SK-N-SH treated with all-trans-retinoic acid at 6 μM for 48 hours (cell line): ENCODE measurements at regions not wholly inside any gene's neighbourhood (a gene's known extent, or its start where the extent isn't known, plus 50 kb on each side); places are given as distances from the start of the nearest gene placed in this dataset.

Experiments
- ATAC-seq: fragments of 200-7000 bp; cut with Tn5 transposase; 3 replicates; pipeline ENCODE4 v1.9.1; 2020; ENCODE audit warnings: mild to moderate bottlenecking, moderate library complexity
- ARNTL ChIP-seq: fragments of 450-650 bp; formaldehyde crosslinking; IDR thresholded peaks from 2 replicates; pipeline ENCODE4 v1.5.0; 2020; ENCODE audit warnings: low read depth, mild to moderate bottlenecking, moderate library complexity, borderline replicate concordance
- BACH2 ChIP-seq: fragments of 250-450 bp; sonication (Bioruptor Pico); IDR thresholded peaks from 2 replicates; pipeline ENCODE4 v1.9.0; 2021; ENCODE audit warnings: mild to moderate bottlenecking, borderline replicate concordance
- CREB5 ChIP-seq: fragments of 250-450 bp; sonication (Bioruptor Pico); IDR thresholded peaks from 2 replicates; pipeline ENCODE4 v1.5.1; 2020; ENCODE audit warnings: low read depth, mild to moderate bottlenecking, moderate library complexity
- CSDC2 ChIP-seq: fragments of 250-450 bp; sonication (Bioruptor Pico); IDR thresholded peaks from 2 replicates; pipeline ENCODE4 v1.5.0; 2020; ENCODE audit warnings: mild to moderate bottlenecking, moderate library complexity
- ESRRG ChIP-seq: fragments of 250-450 bp; sonication (Bioruptor Pico); IDR thresholded peaks from 2 replicates; pipeline ENCODE4 v1.6.1; 2021; ENCODE audit warnings: mild to moderate bottlenecking
- GLIS3 ChIP-seq: fragments of 250-450 bp; sonication (Bioruptor Pico); IDR thresholded peaks from 2 replicates; pipeline ENCODE4 v1.5.0; 2020; ENCODE audit warnings: mild to moderate bottlenecking, moderate library complexity
- OSR1 ChIP-seq: fragments of 250-450 bp; sonication (Bioruptor Pico); IDR thresholded peaks from 2 replicates; pipeline ENCODE4 v1.8.0; 2022; ENCODE audit warnings: moderate library complexity, mild to moderate bottlenecking, inconsistent platforms
- PATZ1 ChIP-seq: fragments of 250-450 bp; sonication (Bioruptor Pico); IDR thresholded peaks from 2 replicates; pipeline ENCODE4 v1.8.0; 2020; ENCODE audit warnings: mild to moderate bottlenecking, moderate library complexity, borderline replicate concordance
- POU6F1 ChIP-seq: fragments of 250-450 bp; sonication (Bioruptor Pico); IDR thresholded peaks from 2 replicates; pipeline ENCODE4 v1.8.0; 2021; ENCODE audit warnings: low read depth, mild to moderate bottlenecking, moderate library complexity, borderline replicate concordance
- PPARA ChIP-seq: fragments of 250-450 bp; sonication (Bioruptor Pico); IDR thresholded peaks from 2 replicates; pipeline ENCODE4 v1.5.0; 2020; ENCODE audit warnings: mild to moderate bottlenecking, borderline replicate concordance
- RARB ChIP-seq: fragments of 250-450 bp; sonication (Bioruptor Pico); IDR thresholded peaks from 2 replicates; pipeline ENCODE4 v1.8.0; 2021; ENCODE audit warnings: mild to moderate bottlenecking, moderate library complexity
- SNAI2 ChIP-seq: fragments of 250-450 bp; sonication (Bioruptor Pico); IDR thresholded peaks from 2 replicates; pipeline ENCODE4 v1.5.0; 2020; ENCODE audit warnings: mild to moderate bottlenecking, moderate library complexity
- TCF4 ChIP-seq: fragments of 250-450 bp; sonication (Bioruptor Pico); IDR thresholded peaks from 2 replicates; pipeline ENCODE4 v1.8.0; 2021; ENCODE audit warnings: mild to moderate bottlenecking, moderate library complexity, borderline replicate concordance
- TOX ChIP-seq: fragments of 250-450 bp; sonication (Bioruptor Pico); IDR thresholded peaks from 2 replicates; pipeline ENCODE4 v1.8.0; 2021; ENCODE audit warnings: mild to moderate bottlenecking, moderate library complexity, borderline replicate concordance
- ZC3H10 ChIP-seq: fragments of 250-450 bp; sonication (Bioruptor Pico); IDR thresholded peaks from 2 replicates; pipeline ENCODE4 v1.5.1; 2021; ENCODE audit warnings: mild to moderate bottlenecking, moderate library complexity
- ZFP3 ChIP-seq: fragments of 250-450 bp; sonication (Bioruptor Pico); IDR thresholded peaks from 2 replicates; pipeline ENCODE4 v1.5.0; 2020; ENCODE audit warnings: mild to moderate bottlenecking, moderate library complexity
- ZNF565 ChIP-seq: fragments of 450-650 bp; formaldehyde crosslinking; conservative IDR thresholded peaks from 2 replicates; pipeline ENCODE4 v1.5.0; 2020; ENCODE audit warnings: low read depth, mild to moderate bottlenecking, moderate library complexity
- ZNF70 ChIP-seq: fragments of 450-650 bp; formaldehyde crosslinking; IDR thresholded peaks from 2 replicates; pipeline ENCODE4 v1.5.0; 2020; ENCODE audit warnings: mild to moderate bottlenecking, moderate library complexity
- ZNF8 ChIP-seq: fragments of 450-650 bp; formaldehyde crosslinking; IDR thresholded peaks from 2 replicates; pipeline ENCODE4 v1.5.0; 2020; ENCODE audit warnings: mild to moderate bottlenecking, moderate library complexity
- TF ChIP-seq, protein P1 (sequence below): fragments of 250-450 bp; sonication (Bioruptor Pico); IDR thresholded peaks from 2 replicates; pipeline ENCODE4 v1.5.1; 2021; ENCODE audit warnings: mild to moderate bottlenecking, moderate library complexity
- TF ChIP-seq, protein P2 (sequence below): fragments of 250-450 bp; sonication (Bioruptor Pico); IDR thresholded peaks from 2 replicates; pipeline ENCODE4 v1.5.0; 2020; ENCODE audit warnings: mild to moderate bottlenecking, moderate library complexity

DNA sequence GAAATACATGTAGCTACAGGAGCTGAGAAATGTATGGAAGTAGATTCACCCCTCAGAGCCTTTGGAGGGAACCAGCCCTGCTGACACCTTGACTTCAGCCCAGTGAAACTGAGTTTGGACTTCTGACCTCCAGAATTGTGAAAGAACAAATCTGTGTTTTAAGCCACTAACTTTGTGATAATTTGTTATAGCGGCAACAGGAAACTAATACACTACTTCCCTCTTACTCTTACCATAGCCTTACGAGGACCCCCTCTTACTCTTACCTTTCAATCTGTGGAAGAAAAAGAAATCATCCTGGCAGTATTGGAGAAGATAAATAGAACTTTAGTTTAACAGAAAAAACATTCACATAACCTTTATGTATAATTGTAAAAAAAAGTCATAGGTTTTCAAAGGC, 353.6 kb upstream of the USP24 start:
- ATAC-seq, result no peak
- TF ChIP-seq ARNTL (no peak), ZFP3 (CRISPR knock-in tag) (no peak)

- ATAC-seq, result no peak
- TF ChIP-seq, protein P1, sequence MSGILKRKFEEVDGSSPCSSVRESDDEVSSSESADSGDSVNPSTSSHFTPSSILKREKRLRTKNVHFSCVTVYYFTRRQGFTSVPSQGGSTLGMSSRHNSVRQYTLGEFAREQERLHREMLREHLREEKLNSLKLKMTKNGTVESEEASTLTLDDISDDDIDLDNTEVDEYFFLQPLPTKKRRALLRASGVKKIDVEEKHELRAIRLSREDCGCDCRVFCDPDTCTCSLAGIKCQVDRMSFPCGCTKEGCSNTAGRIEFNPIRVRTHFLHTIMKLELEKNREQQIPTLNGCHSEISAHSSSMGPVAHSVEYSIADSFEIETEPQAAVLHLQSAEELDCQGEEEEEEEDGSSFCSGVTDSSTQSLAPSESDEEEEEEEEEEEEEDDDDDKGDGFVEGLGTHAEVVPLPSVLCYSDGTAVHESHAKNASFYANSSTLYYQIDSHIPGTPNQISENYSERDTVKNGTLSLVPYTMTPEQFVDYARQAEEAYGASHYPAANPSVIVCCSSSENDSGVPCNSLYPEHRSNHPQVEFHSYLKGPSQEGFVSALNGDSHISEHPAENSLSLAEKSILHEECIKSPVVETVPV (CRISPR knock-in tag), result no peak
- no peak for TF ChIP-seq ZNF565 (CRISPR knock-in tag)
- TF ChIP-seq POU6F1 (CRISPR knock-in tag), result no peak
- no peak for TF ChIP-seq GLIS3 (CRISPR knock-in tag)
- no peak for TF ChIP-seq PATZ1 (CRISPR knock-in tag)
- no peak for TF ChIP-seq ARNTL
- no peak for TF ChIP-seq PPARA
- TF ChIP-seq ZNF70 (CRISPR knock-in tag), result no peak
- TF ChIP-seq TOX, result no peak
- no peak for TF ChIP-seq BACH2 (CRISPR knock-in tag)
- no peak for TF ChIP-seq ZNF8 (CRISPR knock-in tag)
- no peak for TF ChIP-seq CREB5 (CRISPR knock-in tag)
- no peak for TF ChIP-seq ESRRG (CRISPR knock-in tag)
- TF ChIP-seq TCF4 (CRISPR knock-in tag), result no peak
- no peak for TF ChIP-seq CSDC2 (CRISPR knock-in tag)
- TF ChIP-seq, all 23 proteins: peak for 0
Observed at GRCh38 chr1:55560266-55560665, 345.1 kb upstream of the USP24 start.

- TF ChIP-seq ZNF70 (CRISPR knock-in tag) (no peak), GLIS3 (CRISPR knock-in tag) (no peak), POU6F1 (CRISPR knock-in tag) (no peak), CSDC2 (CRISPR knock-in tag) (no peak), ZC3H10 (CRISPR knock-in tag) (no peak), OSR1 (CRISPR knock-in tag) (no peak), PATZ1 (CRISPR knock-in tag) (no peak), SNAI2 (no peak), ZNF565 (CRISPR knock-in tag) (no peak), TCF4 (CRISPR knock-in tag) (no peak), ZNF8 (CRISPR knock-in tag) (no peak), ARNTL (no peak), BACH2 (CRISPR knock-in tag) (no peak), ESRRG (CRISPR knock-in tag) (no peak), RARB (CRISPR knock-in tag) (no peak), PPARA (no peak), CREB5 (CRISPR knock-in tag) (no peak)
- TF ChIP-seq, protein P2, sequence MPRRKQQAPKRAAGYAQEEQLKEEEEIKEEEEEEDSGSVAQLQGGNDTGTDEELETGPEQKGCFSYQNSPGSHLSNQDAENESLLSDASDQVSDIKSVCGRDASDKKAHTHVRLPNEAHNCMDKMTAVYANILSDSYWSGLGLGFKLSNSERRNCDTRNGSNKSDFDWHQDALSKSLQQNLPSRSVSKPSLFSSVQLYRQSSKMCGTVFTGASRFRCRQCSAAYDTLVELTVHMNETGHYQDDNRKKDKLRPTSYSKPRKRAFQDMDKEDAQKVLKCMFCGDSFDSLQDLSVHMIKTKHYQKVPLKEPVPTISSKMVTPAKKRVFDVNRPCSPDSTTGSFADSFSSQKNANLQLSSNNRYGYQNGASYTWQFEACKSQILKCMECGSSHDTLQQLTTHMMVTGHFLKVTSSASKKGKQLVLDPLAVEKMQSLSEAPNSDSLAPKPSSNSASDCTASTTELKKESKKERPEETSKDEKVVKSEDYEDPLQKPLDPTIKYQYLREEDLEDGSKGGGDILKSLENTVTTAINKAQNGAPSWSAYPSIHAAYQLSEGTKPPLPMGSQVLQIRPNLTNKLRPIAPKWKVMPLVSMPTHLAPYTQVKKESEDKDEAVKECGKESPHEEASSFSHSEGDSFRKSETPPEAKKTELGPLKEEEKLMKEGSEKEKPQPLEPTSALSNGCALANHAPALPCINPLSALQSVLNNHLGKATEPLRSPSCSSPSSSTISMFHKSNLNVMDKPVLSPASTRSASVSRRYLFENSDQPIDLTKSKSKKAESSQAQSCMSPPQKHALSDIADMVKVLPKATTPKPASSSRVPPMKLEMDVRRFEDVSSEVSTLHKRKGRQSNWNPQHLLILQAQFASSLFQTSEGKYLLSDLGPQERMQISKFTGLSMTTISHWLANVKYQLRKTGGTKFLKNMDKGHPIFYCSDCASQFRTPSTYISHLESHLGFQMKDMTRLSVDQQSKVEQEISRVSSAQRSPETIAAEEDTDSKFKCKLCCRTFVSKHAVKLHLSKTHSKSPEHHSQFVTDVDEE (CRISPR knock-in tag), result no peak
- TF ChIP-seq, protein P1 (CRISPR knock-in tag), result no peak
- no peak for ATAC-seq
Observed at GRCh38 chr1:55559842-55560241, 344.7 kb upstream of the USP24 start.
